OCI-LY7 (cell line): ENCODE measurements at regions not wholly inside any gene's neighbourhood (a gene's known extent, or its start where the extent isn't known, plus 50 kb on each side); places are given as distances from the start of the nearest gene placed in this dataset.

Experiments
- BruUV-seq: library from RNA; stranded (reverse); fragments of 400-500 nt; replicated peaks from 2 replicates; lab custom pipeline; 2021; lab: Mats Ljungman, UMichigan
- CTCF ChIA-PET: fragments of 300-600 bp; sonication (Branson Sonifier 250); formaldehyde crosslinking; loops from one replicate; lab custom pipeline; 2022; ENCODE audit warnings: antibody characterized with exemption; ENCODE audit not compliant: unreplicated experiment; lab: Charles Lee
- POLR2A ChIA-PET: fragments of 300-600 bp; sonication (Branson Sonifier 250); formaldehyde crosslinking; loops from one replicate; lab custom pipeline; 2022; ENCODE audit warnings: antibody characterized with exemption; lab: Charles Lee
- DNase-seq: peaks from one replicate; pipeline ENCODE4 v3.0.0-alpha.2; 2015; ENCODE audit warnings: low spot score
- H2AFZ ChIP-seq: fragments of 200-600 bp; sonication (generic), shearing (Covaris generic); 2 replicates; pipeline ENCODE4 v1.6.1; 2014; ENCODE audit warnings: mild to moderate bottlenecking, antibody characterized with exemption, low read length, moderate library complexity
- H3K27ac ChIP-seq: fragments of 200-600 bp; sonication (generic); 2 replicates; pipeline ENCODE4 v1.5.1; 2014; ENCODE audit warnings: mixed run types, low read depth, mild to moderate bottlenecking, moderate library complexity, low read length, inconsistent platforms; ENCODE audit not compliant: poor library complexity, severe bottlenecking
- H3K36me3 ChIP-seq: fragments of 200-600 bp; sonication (generic); 2 replicates; pipeline ENCODE4 v1.6.1; 2014; ENCODE audit warnings: mild to moderate bottlenecking, antibody characterized with exemption, low read length, moderate library complexity, mixed read lengths; ENCODE audit not compliant: insufficient read depth
- H3K4me1 ChIP-seq: fragments of 200-600 bp; sonication (generic); 2 replicates; pipeline ENCODE4 v1.5.1; 2014; ENCODE audit warnings: mild to moderate bottlenecking, low read length; ENCODE audit not compliant: insufficient read depth, poor library complexity, severe bottlenecking
- H3K4me2 ChIP-seq: fragments of 200-600 bp; sonication (generic); 2 replicates; pipeline ENCODE4 v1.6.1; 2014; ENCODE audit warnings: mild to moderate bottlenecking, low read length
- H3K4me3 ChIP-seq: fragments of 200-600 bp; sonication (generic); 2 replicates; pipeline ENCODE4 v1.5.1; 2014; ENCODE audit warnings: mild to moderate bottlenecking, low read depth, low read length; ENCODE audit not compliant: poor library complexity, severe bottlenecking
- H3K79me2 ChIP-seq: fragments of 200-600 bp; sonication (generic); 2 replicates; pipeline ENCODE4 v1.6.1; 2016; ENCODE audit warnings: low read depth, mild to moderate bottlenecking, low read length, moderate library complexity, mixed read lengths; ENCODE audit not compliant: insufficient read depth
- H3K9me2 ChIP-seq: fragments of 200-600 bp; sonication (generic); 2 replicates; pipeline ENCODE4 v1.6.1; 2016; ENCODE audit warnings: mild to moderate bottlenecking, low read length, mixed read lengths; ENCODE audit not compliant: insufficient read depth
- H3K9me3 ChIP-seq: fragments of 200-600 bp; sonication (generic); 2 replicates; pipeline ENCODE4 v1.6.1; 2014; ENCODE audit warnings: mild to moderate bottlenecking, mixed run types, low read length, mixed read lengths
- H4K20me1 ChIP-seq: fragments of 200-600 bp; sonication (generic); 2 replicates; pipeline ENCODE4 v1.6.1; 2014; ENCODE audit warnings: mild to moderate bottlenecking, antibody characterized with exemption, low read length, moderate library complexity, mixed read lengths; ENCODE audit not compliant: insufficient read depth
- CTCF ChIP-seq: fragments of 200-600 bp; sonication (generic); conservative IDR thresholded peaks from 2 replicates; pipeline ENCODE4 v1.5.1; 2014; ENCODE audit warnings: mild to moderate bottlenecking, antibody characterized with exemption, low read length, moderate library complexity, mixed read lengths
- EZH2phosphoT487 ChIP-seq: fragments of 200-600 bp; sonication (generic); IDR thresholded peaks from 2 replicates; pipeline ENCODE4 v1.6.1; 2018; ENCODE audit warnings: low read depth, borderline replicate concordance, mild to moderate bottlenecking, mixed run types, antibody characterized with exemption, low read length, moderate library complexity, mixed read lengths
- intact Hi-C: fragments of 100-400 bp; cut with micrococcal nuclease; formaldehyde crosslinking; loops from one replicate; pipeline ENCODE4 v1.10.0; 2022; ENCODE audit not compliant: unreplicated experiment

- CTCF ChIA-PET: no interaction called here
- no peak for DNase-seq
- no peak for TF ChIP-seq CTCF
- TF ChIP-seq EZH2phosphoT487: no peak
- no peak overlapping the region for H3K27ac ChIP-seq
- H3K4me3 ChIP-seq: no peak overlapping the region
- no peaks in the 10 kb centered on the region for H3K79me2 ChIP-seq
- H3K9me3 ChIP-seq: no peaks in the 10 kb centered on the region
- H3K4me2 ChIP-seq: no peak overlapping the region
- H3K36me3 ChIP-seq: no peaks in the 10 kb centered on the region
- POLR2A ChIA-PET: interaction anchor here (0.7 kb wide), 1 partner anchor 1093 kb away, joined by 3 read pairs; no protein-coding TSS in a partner anchor
- BruUV-seq: no TSS peak
- H2AFZ ChIP-seq: no peak overlapping the region
- no peaks in the 10 kb centered on the region for H3K4me1 ChIP-seq
- no peaks in the 10 kb centered on the region for H4K20me1 ChIP-seq
- no peaks in the 10 kb centered on the region for H3K9me2 ChIP-seq
- intact Hi-C loops: no loop called here
These were observed 568.6 kb upstream of the BOD1L1 start for GRCh38 chr4:14196131-14196530.

GRCh38 chr4:14215116-14215770 lies 587.7 kb upstream of the BOD1L1 start:
- DNase-seq: no peak
- TF ChIP-seq EZH2phosphoT487 (no peak), CTCF (no peak)
- Histone ChIP-seq H3K4me1 (no peaks in the 10 kb centered on the region), H3K9me2 (no peaks in the 10 kb centered on the region), H3K36me3 (no peaks in the 10 kb centered on the region), H3K27ac (no peak overlapping the region), H2AFZ (no peak overlapping the region), H4K20me1 (no peaks in the 10 kb centered on the region), H3K4me3 (no peak overlapping the region), H3K9me3 (no peaks in the 10 kb centered on the region), H3K79me2 (no peaks in the 10 kb centered on the region), H3K4me2 (no peak overlapping the region)
- CTCF ChIA-PET: no interaction called here
- intact Hi-C loops: no loop called here
- POLR2A ChIA-PET: no interaction called here
- no TSS peak for BruUV-seq

- CTCF ChIA-PET: no interaction called here
- POLR2A ChIA-PET: no interaction called here
- no peaks in the 10 kb centered on the region for H3K9me3 ChIP-seq
- no peaks in the 10 kb centered on the region for H3K9me2 ChIP-seq
- H4K20me1 ChIP-seq: no peaks in the 10 kb centered on the region
- no peak overlapping the region for H3K4me2 ChIP-seq
- intact Hi-C loops: no loop called here
- H3K4me3 ChIP-seq: no peak overlapping the region
- H2AFZ ChIP-seq: no peak overlapping the region
- TF ChIP-seq CTCF: no peak
- TF ChIP-seq EZH2phosphoT487: no peak
- no peaks in the 10 kb centered on the region for H3K36me3 ChIP-seq
- H3K4me1 ChIP-seq: no peaks in the 10 kb centered on the region
- no TSS peak for BruUV-seq
- no peak overlapping the region for H3K27ac ChIP-seq
- H3K79me2 ChIP-seq: no peaks in the 10 kb centered on the region
- DNase-seq: no peak
These were observed 589.9 kb upstream of the BOD1L1 start for GRCh38 chr4:14217401-14217800.
